ENCODE measurements at regions not wholly inside any gene's neighbourhood (a gene's known extent, or its start where the extent isn't known, plus 50 kb on each side); places are given as distances from the start of the nearest gene placed in this dataset.

DNA sequence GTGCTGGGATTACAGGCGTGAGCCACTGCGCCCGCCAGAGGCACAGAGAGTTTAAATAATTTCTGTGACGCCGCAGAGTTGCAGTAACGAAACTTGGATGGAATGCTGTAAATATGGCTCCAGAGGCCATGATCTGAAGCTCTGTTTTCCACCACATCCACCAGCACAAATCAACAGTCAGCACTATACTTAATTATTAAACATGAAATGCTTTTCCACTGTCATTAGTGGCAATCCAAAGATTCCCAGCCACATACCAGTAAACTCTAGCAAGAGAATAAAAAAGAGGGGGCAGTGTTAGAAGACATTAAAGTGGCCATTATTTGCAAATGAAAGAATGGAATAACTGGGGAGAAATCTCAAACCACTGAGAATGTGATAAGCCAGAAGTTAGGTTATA is 242.5 kb downstream of the DIRAS2 start:
- TF ChIP-seq, protein P1, sequence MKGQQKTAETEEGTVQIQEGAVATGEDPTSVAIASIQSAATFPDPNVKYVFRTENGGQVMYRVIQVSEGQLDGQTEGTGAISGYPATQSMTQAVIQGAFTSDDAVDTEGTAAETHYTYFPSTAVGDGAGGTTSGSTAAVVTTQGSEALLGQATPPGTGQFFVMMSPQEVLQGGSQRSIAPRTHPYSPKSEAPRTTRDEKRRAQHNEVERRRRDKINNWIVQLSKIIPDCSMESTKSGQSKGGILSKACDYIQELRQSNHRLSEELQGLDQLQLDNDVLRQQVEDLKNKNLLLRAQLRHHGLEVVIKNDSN (IDR thresholded peaks at IDR 0.05): no peak
- TF ChIP-seq RAD21 (IDR thresholded peaks at IDR 0.05; ENCODE audit: low read depth) (no peak), TCF12 (IDR thresholded peaks at IDR 0.05; ENCODE audit: low read depth) (no peak), CEBPB (IDR thresholded peaks at IDR 0.05) (no peak), YY1 (IDR thresholded peaks at IDR 0.05; ENCODE audit: low read depth) (no peak), CREB1 (IDR thresholded peaks at IDR 0.05; ENCODE audit: low read depth) (no peak), FOXM1 (IDR thresholded peaks at IDR 0.05; ENCODE audit: borderline replicate concordance, low read depth) (no peak)
- TF ChIP-seq, protein P2, sequence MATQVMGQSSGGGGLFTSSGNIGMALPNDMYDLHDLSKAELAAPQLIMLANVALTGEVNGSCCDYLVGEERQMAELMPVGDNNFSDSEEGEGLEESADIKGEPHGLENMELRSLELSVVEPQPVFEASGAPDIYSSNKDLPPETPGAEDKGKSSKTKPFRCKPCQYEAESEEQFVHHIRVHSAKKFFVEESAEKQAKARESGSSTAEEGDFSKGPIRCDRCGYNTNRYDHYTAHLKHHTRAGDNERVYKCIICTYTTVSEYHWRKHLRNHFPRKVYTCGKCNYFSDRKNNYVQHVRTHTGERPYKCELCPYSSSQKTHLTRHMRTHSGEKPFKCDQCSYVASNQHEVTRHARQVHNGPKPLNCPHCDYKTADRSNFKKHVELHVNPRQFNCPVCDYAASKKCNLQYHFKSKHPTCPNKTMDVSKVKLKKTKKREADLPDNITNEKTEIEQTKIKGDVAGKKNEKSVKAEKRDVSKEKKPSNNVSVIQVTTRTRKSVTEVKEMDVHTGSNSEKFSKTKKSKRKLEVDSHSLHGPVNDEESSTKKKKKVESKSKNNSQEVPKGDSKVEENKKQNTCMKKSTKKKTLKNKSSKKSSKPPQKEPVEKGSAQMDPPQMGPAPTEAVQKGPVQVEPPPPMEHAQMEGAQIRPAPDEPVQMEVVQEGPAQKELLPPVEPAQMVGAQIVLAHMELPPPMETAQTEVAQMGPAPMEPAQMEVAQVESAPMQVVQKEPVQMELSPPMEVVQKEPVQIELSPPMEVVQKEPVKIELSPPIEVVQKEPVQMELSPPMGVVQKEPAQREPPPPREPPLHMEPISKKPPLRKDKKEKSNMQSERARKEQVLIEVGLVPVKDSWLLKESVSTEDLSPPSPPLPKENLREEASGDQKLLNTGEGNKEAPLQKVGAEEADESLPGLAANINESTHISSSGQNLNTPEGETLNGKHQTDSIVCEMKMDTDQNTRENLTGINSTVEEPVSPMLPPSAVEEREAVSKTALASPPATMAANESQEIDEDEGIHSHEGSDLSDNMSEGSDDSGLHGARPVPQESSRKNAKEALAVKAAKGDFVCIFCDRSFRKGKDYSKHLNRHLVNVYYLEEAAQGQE (IDR thresholded peaks at IDR 0.05; ENCODE audit: low read depth): no peak

DNA sequence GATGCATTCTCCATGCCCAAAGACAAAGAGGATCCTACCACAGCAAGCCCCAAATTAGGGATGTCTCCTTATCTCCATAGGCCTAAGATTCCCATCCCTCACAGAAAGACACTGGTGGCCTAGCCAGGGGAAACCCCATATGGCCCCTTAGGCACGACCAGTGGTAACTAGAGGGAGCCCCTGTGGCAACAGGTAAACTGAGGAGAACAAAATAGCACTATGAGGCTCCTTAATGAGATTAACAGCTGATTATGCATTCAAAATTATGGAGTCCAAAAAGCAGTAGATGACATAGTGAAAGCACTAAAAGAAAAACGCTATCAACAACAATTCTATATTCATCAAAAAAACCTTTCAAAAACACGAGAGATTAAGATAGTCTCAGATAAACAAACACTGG is 234.0 kb downstream of the DIRAS2 start:
- TF ChIP-seq FOXM1 (IDR thresholded peaks at IDR 0.05; ENCODE audit: borderline replicate concordance, low read depth) (no peak), CREB1 (IDR thresholded peaks at IDR 0.05; ENCODE audit: low read depth) (no peak), ZBTB7A (IDR thresholded peaks at IDR 0.05; ENCODE audit: low read depth) (no peak), NFIC (IDR thresholded peaks at IDR 0.05) (no peak)

DNA sequence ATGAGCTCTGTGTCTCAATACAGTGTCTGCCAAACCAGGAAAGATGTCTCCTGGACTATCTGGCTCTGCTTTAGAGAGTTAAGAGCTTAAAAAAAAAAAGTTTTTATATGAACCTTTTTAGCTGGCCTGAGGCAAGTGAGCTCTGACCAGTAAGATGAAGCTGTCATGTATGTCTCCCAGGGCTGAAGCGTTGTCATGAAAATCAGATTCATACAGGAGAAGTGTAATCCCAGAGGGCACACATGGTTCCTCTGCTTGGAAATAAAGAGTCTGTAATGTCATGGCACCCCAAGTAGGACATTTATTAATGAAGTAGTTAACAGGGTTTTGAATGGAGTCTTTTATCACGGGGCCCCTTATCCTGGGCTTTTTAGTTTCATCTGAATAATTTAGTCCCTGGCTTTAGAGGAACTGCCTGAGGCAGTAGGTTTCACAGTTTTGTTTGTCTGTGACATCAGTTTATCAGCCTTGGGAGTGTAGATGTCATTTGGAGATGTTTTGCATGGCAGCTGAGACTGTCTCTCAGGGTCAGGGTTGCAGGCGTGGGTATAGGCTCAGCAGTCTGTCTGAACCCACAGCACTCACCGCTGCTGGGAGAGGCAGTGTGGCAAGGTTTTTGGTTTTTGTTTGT is 223.3 kb downstream of the DIRAS2 start:
- TF ChIP-seq YY1 (IDR thresholded peaks at IDR 0.05; ENCODE audit: low read depth) (no peak), FOXM1 (IDR thresholded peaks at IDR 0.05; ENCODE audit: borderline replicate concordance, low read depth) (no peak), RAD21 (IDR thresholded peaks at IDR 0.05; ENCODE audit: low read depth) (no peak), CEBPB (IDR thresholded peaks at IDR 0.05) (no peak), CREB1 (IDR thresholded peaks at IDR 0.05; ENCODE audit: low read depth) (no peak), TAF1 (IDR thresholded peaks at IDR 0.05; ENCODE audit: low read depth) (no peak), EGR1 (IDR thresholded peaks at IDR 0.05) (no peak), ZBTB7A (IDR thresholded peaks at IDR 0.05; ENCODE audit: low read depth) (no peak), TCF12 (IDR thresholded peaks at IDR 0.05; ENCODE audit: low read depth) (no peak), EP300 (IDR thresholded peaks at IDR 0.05; ENCODE audit: borderline replicate concordance) (no peak), NFIC (IDR thresholded peaks at IDR 0.05) (no peak), TEAD4 (IDR thresholded peaks at IDR 0.05) (no peak)
- TF ChIP-seq, protein P2 (IDR thresholded peaks at IDR 0.05; ENCODE audit: low read depth): no peak
- TF ChIP-seq, protein P1 (IDR thresholded peaks at IDR 0.05): no peak
- TF ChIP-seq, protein P3, sequence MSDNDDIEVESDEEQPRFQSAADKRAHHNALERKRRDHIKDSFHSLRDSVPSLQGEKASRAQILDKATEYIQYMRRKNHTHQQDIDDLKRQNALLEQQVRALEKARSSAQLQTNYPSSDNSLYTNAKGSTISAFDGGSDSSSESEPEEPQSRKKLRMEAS (IDR thresholded peaks at IDR 0.05): no peak

DNA sequence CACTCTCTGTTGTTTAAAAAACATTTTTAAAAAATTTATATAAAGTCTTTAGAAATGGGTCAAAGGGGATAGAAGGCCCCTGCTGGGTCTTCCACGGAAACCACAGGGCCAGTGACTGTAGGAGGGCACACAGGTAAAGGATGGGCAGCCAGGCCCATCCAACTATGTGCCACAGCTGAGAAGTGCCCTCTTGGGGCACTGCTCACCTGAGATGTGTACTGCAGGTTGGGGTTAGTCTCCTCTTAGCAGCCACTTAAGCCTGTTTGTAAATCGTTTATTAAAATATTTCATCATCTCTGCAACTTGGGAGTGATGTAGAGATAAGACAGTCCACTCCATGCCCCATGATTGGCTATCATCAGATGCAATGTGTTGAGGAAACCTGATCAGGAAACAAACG is 222.4 kb downstream of the DIRAS2 start:
- TF ChIP-seq TCF12 (IDR thresholded peaks at IDR 0.05; ENCODE audit: low read depth): no peak
- no peak for TF ChIP-seq YY1 (IDR thresholded peaks at IDR 0.05; ENCODE audit: low read depth)
- TF ChIP-seq FOXM1 (IDR thresholded peaks at IDR 0.05; ENCODE audit: borderline replicate concordance, low read depth): no peak
- TF ChIP-seq, protein P1 (IDR thresholded peaks at IDR 0.05): no peak
- TF ChIP-seq NFIC (IDR thresholded peaks at IDR 0.05): no peak
- no peak for TF ChIP-seq RAD21 (IDR thresholded peaks at IDR 0.05; ENCODE audit: low read depth)
- TF ChIP-seq, protein P3 (IDR thresholded peaks at IDR 0.05): no peak

DNA sequence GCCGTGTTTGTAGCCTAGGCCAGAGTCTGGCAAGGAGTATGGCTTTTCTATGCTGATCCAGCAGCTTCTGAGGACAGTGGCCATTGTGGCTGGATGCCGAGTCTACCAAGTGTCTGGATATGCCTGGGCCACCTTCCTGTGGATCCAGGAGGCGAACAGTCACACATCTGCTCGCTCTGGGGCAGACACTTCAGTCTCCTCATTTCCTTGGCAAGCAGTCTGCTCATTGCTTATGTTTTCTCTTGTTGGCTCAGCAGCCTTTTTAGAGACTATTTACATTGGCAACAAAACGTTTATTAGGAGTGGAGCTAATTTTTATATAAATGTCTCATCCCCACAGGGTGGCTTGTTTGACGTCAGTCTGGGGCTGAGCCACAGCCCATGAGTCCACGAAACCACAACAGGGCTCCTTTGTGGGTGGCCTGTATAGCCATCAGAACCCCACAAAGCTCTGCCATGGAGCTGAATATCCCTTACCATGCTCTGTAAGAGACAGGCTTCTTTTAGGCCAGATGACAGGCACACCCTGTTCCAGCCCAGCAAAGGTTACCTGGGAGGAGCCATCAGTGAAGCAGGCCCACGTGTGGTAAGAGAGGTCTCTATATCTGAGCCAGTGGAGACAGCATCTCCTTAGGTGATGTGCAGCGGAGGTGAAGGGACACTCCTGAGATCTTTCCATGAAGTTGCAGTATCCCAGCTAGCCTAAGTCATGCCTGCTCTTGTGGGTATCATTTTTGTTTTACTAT is 221.7 kb downstream of the DIRAS2 start:
- TF ChIP-seq TAF1 (IDR thresholded peaks at IDR 0.05; ENCODE audit: low read depth) (no peak), TEAD4 (IDR thresholded peaks at IDR 0.05) (no peak), EGR1 (IDR thresholded peaks at IDR 0.05) (no peak), CEBPB (IDR thresholded peaks at IDR 0.05) (no peak), RAD21 (IDR thresholded peaks at IDR 0.05; ENCODE audit: low read depth) (no peak), CREB1 (IDR thresholded peaks at IDR 0.05; ENCODE audit: low read depth) (no peak), NFIC (IDR thresholded peaks at IDR 0.05) (no peak), ZBTB7A (IDR thresholded peaks at IDR 0.05; ENCODE audit: low read depth) (no peak), TCF12 (IDR thresholded peaks at IDR 0.05; ENCODE audit: low read depth) (no peak), EP300 (IDR thresholded peaks at IDR 0.05; ENCODE audit: borderline replicate concordance) (no peak)
